SK-N-SH (cell line): ENCODE measurements at regions not wholly inside any gene's neighbourhood (a gene's known extent, or its start where the extent isn't known, plus 50 kb on each side); places are given as distances from the start of the nearest gene placed in this dataset.

Source experiments
- CTCF ChIP-seq: fragments of 200-600 bp; sonication (generic); IDR thresholded peaks from 2 replicates; pipeline ENCODE4 v1.6.1; 2017; ENCODE audit warnings: antibody characterized with exemption, mild to moderate bottlenecking, moderate library complexity
- JUND ChIP-seq: IDR thresholded peaks from 2 replicates; pipeline ENCODE4 v1.4.0; 2012
- NFIC ChIP-seq: IDR thresholded peaks from 2 replicates; pipeline ENCODE4 v1.4.0; 2012; ENCODE audit warnings: borderline replicate concordance
- REST ChIP-seq: IDR thresholded peaks from 2 replicates; pipeline ENCODE4 v1.6.1; 2012; ENCODE audit warnings: mild to moderate bottlenecking, low read depth, low read length, moderate library complexity
- TCF12 ChIP-seq: IDR thresholded peaks from 2 replicates; pipeline ENCODE4 v1.4.0; 2012

- TF ChIP-seq NFIC (no peak), REST (no peak), JUND (no peak), CTCF (no peak), TCF12 (no peak)
Observed at GRCh38 chrX:22339459-22339858, 66.7 kb downstream of the CBLL2 start.
